NT2/D1 (cell line): ENCODE measurements at regions not wholly inside any gene's neighbourhood (a gene's known extent, or its start where the extent isn't known, plus 50 kb on each side); places are given as distances from the start of the nearest gene placed in this dataset.

ENCODE experiments used
- SUZ12 ChIP-seq: IDR thresholded peaks from 2 replicates; pipeline ENCODE4 v1.6.1; 2011; ENCODE audit not compliant: insufficient read length, insufficient read depth; ENCODE audit errors: extremely low read depth
- ZNF274 ChIP-seq: IDR thresholded peaks from 2 replicates; pipeline ENCODE4 v1.6.1; 2011; ENCODE audit warnings: mild to moderate bottlenecking, low read depth, low read length

GRCh38 chr3:161672478-161672877 is 175.9 kb downstream of the OTOL1 start:
- TF ChIP-seq SUZ12 (no peak), ZNF274 (no peak)
